UCSD-AML1 (cell line): ENCODE measurements at regions not wholly inside any gene's neighbourhood (a gene's known extent, or its start where the extent isn't known, plus 50 kb on each side); places are given as distances from the start of the nearest gene placed in this dataset.

Source experiments
- DNase-seq: peaks from one replicate; lab custom pipeline; 2025; ENCODE audit not compliant: unreplicated experiment; lab: John Stamatoyannopoulos, UW

DNA sequence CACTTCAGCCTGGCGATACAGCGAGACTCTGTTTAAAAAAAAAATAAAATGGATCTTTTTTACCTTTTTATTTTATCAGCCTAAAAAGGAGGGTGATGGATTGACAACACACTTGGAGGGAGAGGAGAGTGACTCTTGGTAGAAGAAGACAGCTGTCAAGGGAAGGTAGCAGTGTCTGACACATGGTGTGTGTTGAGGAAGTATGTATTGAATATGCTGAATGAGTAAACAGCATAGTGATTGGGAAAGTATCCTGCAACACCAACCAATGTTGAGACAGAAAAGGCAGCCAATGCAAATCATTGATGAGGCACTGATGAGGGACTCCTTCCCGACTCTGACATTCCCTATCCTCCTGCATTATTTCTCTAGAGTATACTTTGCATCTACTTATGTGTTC lies 306.4 kb downstream of the LPIN1 start:
- DNase-seq = no peak

DNA sequence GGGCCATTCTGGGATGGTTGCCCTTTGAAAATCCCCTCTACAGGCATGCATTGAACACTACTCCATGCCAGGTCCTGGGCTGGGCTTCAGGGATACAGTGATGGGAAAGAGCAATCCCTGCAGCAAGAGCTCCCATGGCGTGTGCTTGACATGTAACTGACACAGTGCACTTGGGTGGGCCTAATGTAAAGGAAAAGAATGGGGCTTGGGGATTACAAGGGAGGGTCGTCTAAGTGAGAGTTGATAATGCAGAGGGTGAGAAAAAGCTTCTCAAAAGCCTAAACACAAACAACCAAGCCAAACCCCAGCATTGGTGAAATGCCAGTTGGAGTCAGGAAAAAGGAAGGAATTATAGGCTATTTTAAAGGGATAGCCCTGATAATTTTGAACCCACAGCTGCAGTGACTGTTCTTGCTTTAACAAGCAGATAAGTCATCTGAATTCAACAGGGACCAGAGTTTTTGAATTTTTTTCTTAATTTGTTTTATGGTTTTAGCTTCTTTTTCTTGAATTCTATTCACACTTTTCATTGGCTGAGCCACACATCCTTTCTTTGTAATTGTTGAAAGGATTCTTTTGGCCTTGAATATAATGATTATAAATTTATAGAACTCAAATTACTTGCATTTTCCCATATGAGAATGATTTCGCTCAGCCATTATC lies 308.7 kb downstream of the LPIN1 start:
- DNase-seq = no peak

DNA sequence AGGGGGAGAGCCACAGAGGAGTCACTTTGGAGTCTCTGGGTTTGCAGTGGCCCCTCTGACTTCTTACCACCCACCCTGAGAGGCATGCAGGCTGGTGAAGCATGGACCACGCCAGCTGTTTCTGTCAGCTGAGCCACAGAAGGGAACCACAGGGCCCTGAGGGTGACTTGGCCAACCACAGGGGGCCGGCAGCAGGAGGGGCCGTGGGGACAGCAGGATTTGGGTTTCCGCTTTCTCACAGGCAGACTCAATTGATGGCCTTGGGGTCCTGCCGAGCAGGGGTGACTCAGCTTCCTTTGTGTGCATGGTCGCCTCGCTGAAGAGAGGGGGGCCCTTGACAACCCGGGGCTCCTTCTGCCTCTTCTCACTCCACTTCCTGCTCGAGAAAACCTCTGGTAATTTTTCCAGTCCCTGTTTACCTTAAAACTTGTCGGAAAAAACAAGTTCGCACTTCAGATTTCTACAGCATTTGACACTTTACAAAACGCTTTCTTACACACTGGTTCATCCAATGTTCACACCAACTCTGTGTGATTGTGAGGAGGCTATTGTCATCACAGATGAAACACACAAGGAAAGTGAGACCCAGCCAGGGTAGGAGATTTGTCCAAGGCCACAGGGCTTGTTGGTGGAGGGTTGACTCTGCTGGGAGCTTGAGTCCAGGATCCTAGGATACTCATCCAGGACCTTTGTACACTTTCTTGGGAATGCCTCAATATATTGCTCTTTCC lies 311.2 kb downstream of the LPIN1 start:
- peak; percentile 89 for DNase-seq

DNA sequence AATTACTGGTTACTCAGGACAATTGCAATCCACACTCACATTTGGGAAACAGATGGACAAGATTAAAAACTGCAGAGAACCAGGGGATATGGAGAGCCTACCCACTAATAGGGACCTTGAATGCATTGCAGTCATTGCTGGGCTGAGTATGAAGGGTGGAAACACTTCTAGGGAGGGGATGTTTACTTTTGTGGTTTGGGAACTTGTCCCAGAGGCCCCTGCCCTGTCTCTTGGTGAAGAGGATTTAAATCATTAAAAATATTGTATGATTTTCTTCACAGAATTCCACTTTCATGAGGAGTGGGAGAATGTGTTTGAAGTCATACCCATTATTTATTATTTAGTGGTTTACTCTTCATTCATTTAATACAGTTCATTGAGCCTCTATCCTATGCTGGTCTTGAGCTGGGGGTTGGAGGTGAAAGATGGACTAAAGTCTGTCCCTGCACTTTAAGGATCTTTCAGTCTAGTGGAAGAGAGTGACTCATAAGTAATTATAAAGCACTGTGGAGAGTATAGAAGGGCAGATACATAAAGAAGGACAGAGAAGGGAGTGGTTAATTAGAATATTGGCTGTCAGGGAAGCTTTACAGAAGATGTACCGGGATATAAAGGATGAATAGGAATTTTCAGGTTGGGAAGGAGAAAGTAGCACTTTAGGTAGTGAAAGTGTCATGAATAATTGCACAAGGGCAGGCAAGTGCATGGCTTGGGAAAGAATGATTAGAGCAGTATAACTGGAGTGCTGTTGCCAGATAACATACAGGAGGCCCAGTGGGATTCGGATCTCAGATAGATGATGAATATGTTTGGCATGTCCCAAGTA lies 313.4 kb downstream of the LPIN1 start:
- no peak for DNase-seq

DNA sequence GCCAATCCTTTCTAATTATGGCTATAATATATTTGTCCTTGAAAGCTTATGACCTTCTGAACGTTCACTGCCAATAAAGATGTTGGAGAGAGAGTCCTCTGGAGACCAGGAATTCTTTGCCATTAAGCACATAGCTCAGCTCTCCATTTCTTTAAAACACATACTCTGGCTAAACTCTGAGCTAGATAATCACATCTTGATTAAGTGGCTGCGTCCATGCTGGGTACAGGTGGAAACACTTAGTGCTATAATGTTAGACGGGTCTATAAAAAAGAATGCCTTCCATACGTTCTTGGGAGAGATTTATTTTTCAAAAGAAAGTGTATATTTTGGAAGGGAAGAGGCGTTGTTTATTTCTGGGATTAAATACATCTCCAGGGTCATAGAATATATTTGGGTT lies 314.5 kb downstream of the LPIN1 start:
- DNase-seq = no peak

DNA sequence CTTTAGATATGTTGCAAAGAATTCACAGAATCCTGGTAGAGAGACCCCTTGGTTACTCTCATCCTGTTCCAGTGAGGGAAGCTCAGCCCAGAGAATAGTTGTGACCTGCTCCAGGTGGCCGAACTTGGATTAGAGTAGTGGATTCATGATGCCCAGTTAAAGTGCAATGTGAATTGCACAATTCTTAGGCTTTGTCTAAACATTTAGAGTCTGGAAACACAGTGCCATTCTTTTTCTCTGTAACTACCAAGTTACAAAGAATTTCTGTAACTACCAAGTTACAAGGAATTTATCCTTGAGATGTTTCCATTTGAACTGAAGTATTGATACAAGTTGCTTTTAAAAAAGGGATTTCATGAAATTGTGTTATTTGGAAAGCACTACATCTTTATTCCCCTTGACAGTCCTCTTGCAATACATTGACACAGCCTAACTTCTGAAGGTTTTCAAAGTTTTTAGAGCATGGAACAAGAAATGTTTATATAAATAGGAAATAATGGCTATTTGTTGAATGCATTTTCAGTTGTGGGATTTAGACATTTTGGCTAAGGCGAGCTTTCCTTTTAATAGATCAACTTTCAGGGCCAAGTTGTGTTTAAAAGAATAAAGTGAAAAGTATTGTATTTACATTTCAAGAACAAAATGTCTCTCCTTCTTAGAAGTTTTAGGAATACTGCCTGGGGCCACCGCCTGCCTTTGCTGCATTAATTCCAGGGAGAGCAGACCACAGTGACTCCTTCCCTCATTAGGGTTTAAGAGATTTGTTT lies 315.0 kb downstream of the LPIN1 start:
- no peak for DNase-seq

DNA sequence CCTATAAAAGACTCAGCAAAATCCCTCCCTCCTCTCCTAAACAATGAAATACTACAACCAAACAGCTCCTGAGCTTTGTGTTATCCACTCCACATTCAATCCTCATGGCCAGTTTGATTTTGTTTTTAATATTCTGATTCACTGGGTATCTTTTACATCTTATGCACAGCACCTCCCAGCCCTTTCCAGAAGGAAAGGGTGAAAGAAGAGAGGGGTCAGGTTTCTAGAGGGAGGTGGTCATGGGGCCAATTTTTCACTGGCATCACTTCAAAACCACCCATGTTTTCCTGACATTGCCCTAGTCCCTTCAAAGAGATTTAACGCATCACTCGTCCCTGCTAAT lies 315.6 kb downstream of the LPIN1 start:
- DNase-seq = no peak

DNA sequence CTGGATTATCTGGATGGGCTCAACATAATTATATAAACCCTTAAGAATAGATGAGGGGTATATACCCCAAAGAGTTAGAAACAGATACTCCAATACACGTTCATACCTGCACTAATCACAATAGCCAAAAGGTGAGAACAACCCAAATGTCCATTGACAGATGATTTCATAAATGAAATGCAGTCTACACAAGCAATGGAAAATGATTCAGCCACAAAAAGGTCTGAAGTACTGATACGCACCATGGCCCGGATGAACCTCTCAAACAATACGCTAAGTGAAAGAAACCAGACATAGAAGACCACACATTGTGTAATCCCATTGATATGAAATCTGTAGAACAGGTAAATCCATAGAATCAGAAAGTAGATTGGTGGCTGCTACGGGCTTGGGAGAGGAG lies 316.8 kb downstream of the LPIN1 start:
- DNase-seq = no peak

DNA sequence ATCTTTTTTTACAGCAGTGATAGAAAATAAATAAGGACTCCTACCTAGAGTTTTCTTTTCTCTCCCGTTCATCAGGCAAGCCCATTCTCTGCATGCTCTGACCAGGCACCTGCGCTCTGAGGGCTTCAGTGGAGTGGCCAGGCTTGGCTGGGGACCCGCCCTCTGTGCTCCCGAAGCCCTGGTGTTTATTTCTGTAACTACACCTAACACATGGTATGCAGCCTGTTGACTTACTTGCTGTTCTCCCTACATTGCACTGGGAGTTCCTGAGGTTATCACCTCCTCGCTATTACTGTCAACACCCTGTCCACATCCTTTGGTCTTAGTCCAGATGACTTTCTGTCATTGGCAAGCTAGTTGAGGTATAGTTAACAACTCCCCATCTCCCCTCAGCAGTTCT lies 317.7 kb downstream of the LPIN1 start:
- no peak for DNase-seq

DNA sequence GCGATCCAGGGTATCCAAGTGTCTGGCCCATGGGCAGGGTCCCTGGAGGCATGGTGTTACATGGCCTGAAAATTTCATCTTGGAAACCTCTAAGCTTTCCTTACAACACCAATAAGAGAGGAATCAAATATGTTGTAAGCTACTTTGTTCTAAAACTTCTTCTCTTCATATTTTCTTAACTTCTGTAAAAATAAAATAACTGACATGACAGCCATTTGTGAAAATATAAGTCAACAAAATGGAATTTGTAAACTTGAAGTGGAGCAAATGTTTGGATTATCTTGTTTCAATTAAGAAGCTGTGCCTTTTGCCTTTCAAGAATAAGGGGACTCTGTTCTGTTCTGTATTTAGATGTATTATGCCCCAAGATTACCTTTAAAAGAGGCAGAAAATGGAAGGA lies 319.7 kb downstream of the LPIN1 start:
- no peak for DNase-seq

DNA sequence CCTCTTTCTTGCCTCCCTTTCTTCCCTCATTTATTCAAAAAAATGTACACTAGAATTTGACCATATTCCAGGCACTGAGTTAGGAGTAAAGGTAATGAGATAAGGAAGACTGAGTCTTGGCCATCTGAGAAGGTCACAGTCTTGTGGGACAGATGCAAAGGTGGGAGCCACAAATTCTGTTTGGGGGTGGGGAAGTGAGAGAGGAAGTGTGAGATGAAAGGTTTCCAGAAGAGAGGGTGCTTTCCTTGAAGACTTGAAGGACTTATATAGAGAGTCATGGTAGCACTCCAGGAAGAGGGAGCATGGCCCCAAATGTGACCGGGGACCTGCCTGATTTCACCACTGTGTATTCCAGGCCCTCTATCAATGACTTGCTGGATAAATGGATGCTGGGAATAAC lies 320.6 kb downstream of the LPIN1 start:
- no peak for DNase-seq

DNA sequence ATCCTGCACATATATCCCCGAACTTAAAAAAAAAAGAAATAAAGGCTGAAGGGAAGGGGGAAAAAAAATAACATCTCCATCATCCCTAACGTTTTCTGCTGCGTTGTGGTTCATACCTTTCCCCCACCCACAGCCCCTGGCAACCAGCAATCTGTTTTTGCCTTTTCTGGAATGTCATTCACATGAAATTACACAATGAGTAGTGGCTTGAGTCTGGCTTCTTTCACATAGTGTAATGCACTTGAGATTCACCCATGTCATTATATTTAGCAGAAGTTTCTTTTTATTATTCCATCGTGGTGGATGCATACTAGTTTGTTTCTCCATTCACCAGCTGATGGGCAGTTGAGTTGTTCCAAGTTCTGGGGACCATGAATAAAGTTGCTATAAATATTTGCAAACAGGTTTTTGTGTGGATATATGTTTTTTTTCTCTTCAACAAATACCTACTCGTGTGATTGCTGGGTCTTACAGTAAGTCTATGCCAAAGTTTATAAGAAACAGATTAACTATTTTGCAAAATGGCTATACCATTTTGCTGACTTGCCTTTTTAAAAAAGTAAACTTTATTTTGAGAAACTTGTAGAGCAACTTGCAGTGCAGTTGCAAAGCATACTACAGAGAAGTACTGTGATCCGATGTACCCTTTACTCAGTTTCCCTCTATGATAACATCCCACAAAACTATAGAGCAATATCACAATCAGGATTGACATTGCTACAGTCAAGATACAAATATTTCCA lies 322.5 kb downstream of the LPIN1 start:
- DNase-seq = no peak

DNA sequence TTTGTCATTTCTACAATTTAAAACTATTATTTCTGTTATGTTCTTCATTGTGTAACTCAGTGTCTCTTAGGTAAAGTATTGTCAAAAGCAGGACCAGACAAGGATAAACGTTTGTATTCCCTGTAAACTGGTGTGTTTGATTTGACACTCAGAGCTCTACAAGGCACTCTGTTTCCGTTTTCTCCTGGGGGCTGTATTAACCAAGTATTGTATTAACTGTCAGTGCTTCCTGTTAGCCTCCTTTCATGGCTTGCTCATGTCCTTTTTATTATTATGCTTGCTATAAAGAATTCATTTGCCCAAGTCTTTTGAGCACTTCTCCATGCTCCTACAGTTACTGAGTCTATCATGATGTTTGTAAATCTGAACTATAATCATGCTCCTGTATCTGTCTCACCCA lies 323.7 kb downstream of the LPIN1 start:
- no peak for DNase-seq

DNA sequence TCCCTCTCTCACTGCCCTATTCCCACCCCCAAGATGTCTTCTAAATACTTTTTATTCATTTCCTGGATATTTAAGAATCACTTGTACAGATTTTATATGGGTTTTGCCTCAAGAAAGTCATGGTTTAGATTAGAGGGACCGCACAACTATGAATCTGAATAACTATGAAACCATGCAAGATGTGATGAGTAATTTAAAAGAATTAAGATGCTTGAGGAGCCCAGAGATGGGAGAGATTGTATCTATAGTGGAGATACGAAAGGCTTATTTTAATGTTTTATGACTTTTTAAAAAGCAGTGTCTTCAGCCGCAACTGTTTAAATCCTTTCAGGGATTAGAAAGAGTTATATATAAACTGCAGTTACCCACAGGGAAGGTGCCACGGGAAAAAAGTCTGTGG lies 324.1 kb downstream of the LPIN1 start:
- no peak for DNase-seq

DNA sequence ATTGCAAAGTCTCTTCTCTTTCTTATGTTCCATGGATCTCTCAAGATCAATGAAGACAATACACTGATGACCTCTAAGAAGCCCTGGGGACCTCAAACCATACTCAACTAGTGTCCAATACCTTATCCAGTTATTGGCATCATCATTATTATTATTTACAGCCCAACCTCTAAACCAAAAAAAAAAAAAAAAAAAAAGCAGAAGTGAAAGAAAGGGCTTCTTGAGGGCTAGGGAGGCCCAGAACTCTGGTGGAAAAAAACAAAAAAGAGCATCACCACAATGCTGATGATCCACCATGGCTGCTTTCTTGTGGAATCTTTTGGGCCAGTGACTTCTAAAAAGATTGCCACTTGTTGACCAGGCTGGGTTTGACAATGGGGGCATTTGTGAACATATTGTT lies 324.9 kb downstream of the LPIN1 start:
- no peak for DNase-seq

DNA sequence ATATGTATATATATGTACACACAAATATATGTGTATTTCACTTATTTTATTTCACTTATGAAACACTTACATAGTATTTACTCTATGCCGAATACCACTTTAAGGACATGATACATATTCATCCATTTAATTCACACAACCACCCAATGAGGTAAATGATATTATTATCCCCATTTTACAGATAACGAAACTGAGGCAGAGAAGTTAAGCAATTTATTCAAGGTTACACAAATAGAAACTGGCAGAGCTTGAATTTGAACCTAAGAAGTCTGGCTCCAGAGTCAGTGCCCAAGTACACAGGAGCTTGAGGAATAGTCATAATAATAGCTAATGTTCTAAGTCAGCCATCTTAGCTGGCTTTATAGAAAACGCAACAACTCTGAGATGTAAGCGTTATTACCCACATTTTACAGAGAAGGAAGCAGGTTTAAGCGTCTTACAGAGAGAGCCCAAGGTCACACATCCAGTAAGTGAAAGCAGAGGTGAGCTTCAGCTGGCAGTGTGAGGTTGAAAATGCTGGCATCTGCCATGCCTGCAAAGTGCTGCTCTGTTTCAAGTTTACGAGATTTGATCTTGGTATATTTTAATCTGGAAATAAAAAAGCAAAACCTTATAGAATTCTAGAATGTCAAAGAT lies 326.9 kb downstream of the LPIN1 start:
- DNase-seq = no peak

DNA sequence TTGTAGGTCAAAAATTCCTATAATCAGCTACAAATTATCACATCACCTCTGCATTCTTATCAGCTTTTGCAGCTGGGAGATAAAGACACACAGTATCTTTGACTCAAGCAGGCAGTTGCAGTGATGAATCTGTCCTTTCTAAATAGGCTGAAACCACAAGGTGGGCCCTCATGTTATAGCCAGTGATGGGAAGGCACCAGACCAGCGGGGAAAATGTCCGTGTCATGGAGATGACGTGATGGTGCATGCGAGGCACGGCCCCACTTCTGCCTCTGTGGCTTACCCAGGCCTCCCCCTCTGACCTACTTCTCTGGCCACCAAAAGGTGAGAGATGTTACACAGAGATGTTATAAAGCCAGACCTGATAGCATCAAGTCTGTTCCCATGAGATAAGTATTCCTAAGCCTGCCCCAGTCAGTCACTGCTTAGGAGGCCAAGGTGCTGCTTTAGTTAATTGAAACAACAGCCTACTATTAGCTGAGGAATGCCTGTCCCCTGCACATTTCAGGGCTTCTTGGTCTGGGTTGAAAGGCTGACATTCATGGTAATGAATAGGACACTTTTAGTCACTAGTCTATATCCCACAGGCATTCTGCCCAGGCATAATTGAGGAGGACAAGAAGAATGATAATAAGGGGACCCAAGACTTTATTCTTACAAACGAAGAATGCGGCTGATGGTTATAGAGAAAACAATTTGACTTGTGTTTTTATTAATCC lies 327.9 kb downstream of the LPIN1 start:
- no peak for DNase-seq

DNA sequence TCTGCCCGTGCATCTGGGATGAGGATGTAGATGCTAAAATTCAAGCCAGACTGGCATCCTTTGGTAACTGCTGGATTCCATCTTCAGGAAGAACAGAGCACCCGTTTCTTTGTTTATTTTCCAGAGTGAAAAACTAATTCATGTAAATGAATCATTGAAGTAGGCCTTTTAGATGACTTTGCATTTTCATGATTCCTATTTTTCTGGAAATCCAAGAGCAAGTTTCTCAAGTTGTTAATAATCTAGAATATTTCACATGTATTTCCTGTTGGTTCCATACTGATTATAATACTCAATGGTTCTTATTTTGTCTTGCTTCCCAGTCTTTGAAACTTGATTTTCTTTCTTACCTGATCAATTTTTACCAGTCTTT lies 328.4 kb downstream of the LPIN1 start:
- no peak for DNase-seq

DNA sequence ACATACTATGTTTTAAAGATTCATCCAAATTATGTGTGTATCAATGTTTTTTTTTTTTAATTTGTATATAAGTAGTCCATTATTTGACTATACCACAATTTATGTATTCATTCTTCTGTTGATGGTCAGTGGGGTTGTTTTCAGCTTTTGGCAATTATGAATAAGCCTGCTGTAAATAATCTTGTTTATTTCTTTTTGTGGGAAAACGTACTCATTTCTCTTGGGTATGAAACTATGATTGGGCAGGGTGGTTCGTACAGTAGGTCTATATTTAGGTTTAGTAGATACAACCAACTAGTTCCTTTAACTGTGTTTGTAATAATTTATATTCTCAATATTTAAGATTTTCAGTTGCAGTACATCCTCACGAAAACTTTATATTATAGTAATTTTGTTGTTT lies 329.2 kb downstream of the LPIN1 start:
- DNase-seq = no peak

DNA sequence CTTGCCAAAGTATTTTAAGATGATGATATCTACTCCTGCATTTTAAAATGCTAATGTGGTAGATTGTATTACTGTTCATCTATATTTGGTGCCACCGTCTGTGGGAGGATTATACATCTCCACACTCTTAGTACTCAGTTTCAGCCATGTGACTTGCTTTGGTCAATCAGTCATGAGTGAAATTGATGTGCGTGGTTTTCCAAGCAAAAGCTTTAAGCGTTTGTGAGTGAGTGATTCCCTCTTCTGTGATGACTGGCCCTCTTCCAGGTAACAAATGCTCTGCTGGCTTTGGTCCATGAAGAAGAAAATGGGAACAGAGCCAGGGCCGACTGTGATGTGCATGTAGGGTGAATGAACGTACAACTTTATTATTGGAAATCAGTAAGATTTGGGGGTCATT lies 330.4 kb downstream of the LPIN1 start:
- DNase-seq = no peak
